ENCODE measurements at regions not wholly inside any gene's neighbourhood (a gene's known extent, or its start where the extent isn't known, plus 50 kb on each side); places are given as distances from the start of the nearest gene placed in this dataset.

GRCh38 chrX:150308532-150309157, 54.5 kb upstream of the MAMLD1 start:
- no peak for DNase-seq

DNA sequence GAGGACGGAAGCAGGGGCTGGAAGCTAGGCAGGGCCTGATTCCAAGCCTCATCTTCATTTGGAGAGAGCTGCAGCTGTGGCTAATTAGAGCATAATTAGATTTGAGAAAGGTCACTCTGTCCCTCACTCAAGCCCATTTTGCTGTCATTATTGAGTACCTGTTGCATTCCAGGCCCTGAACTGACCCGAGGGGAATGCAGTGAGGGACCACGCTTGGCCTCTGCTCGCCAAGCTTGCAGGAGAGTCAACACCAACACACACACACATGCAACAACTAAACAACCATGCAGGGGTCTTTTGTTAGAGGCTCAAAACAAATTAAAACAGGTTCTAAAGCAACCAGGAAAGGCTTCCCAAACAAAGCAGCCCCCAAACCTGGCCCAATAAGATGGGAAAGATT, 52.7 kb upstream of the MAMLD1 start:
- no peak for DNase-seq

GRCh38 chrX:150310881-150311280, 52.2 kb upstream of the MAMLD1 start:
- DNase-seq = no peak

- DNase-seq = no peak
Observed at GRCh38 chrX:150312931-150313330, 50.2 kb upstream of the MAMLD1 start.

Measured in stimulated activated CD4-positive, alpha-beta T cell treated with anti-CD3 and anti-CD28 coated beads, Interleukin-4, amount 100 ng/mL, for 1 hour (primary cell).